ENCODE measurements at regions not wholly inside any gene's neighbourhood (a gene's known extent, or its start where the extent isn't known, plus 50 kb on each side); places are given as distances from the start of the nearest gene placed in this dataset.

GRCh38 chr1:220370041-220370700, 97.9 kb upstream of the RAB3GAP2 start:
- no peaks in the 10 kb centered on the region for H3K9me3 ChIP-seq (ENCODE audit: low read length)
- H3K36me3 ChIP-seq (replicated peaks in 1 of 2; ENCODE audit: control insufficient read depth in 1 of 2, insufficient read depth in 2 of 2, low read length in 2 of 2): no peaks in the 10 kb centered on the region
- intact Hi-C loops (cut with micrococcal nuclease; ENCODE audit: unreplicated experiment): loop anchor here (5.0 kb wide), 1 partner anchor 142 kb away; no protein-coding TSS in a partner anchor
- H3K4me2 ChIP-seq (ENCODE audit: low read depth, low read length): no peak overlapping the region
- ATAC-seq: no peak
- no peaks in the 10 kb centered on the region for H3K4me1 ChIP-seq (ENCODE audit: insufficient read depth, low read length)
- H3K4me3 ChIP-seq (replicated peaks in 1 of 3; ENCODE audit: insufficient read depth in 1 of 3, low read depth in 2 of 3, low read length in 3 of 3): no peak overlapping the region
- no peaks in the 10 kb centered on the region for H3K27me3 ChIP-seq (ENCODE audit: control insufficient read depth in 1 of 2, insufficient read depth in 2 of 2, low read length in 2 of 2)
- TF ChIP-seq GMEB1 (CRISPR knock-in tag; IDR thresholded peaks at IDR 0.05; ENCODE audit: borderline replicate concordance): no peak
- TF ChIP-seq MAFK (conservative IDR thresholded peaks at IDR 0.05 in 1 of 2, IDR thresholded peaks at IDR 0.05 in 1 of 2; ENCODE audit: low read length in 2 of 2): peak; percentile 94 to 97
- no peak for TF ChIP-seq BCL3 (CRISPR knock-in tag; IDR thresholded peaks at IDR 0.05)
- TF ChIP-seq MAFF (IDR thresholded peaks at IDR 0.05; ENCODE audit: low read depth, low read length): peak; percentile 95
- no peaks in the 10 kb centered on the region for H3K79me2 ChIP-seq (ENCODE audit: insufficient read depth, low read length)
- no peak for FAIRE-seq
- H3K27ac ChIP-seq (ENCODE audit: extremely low read length, insufficient read depth, low read length): no peak overlapping the region
- H3K9ac ChIP-seq (ENCODE audit: insufficient read depth, low read depth, low read length): no peak overlapping the region
- no peaks in the 10 kb centered on the region for H4K20me1 ChIP-seq (ENCODE audit: insufficient read depth, low read length)
- no peak for DNase-seq (ENCODE audit: low spot score)
- BruUV-seq (replicated peaks): no TSS peak
- WGBS (ENCODE audit: low lambda C conversion rate): 2% methylated on average over 5 of the region's 5 CpGs
- POLR2A ChIA-PET: no interaction called here
- CTCF ChIA-PET (ENCODE audit: low intra/inter-chr PET ratio, low total read pairs): no interaction called here
- H2AFZ ChIP-seq (ENCODE audit: low read length): no peak overlapping the region
- in situ Hi-C loops (cut with HindIII; ENCODE audit: extremely low pct_ligation_motif_present, low pct_unique_long_range_greater_than_20kb): no loop called here

GRCh38 chr1:220369511-220369910, 97.3 kb upstream of the RAB3GAP2 start:
- POLR2A ChIA-PET: no interaction called here
- Histone ChIP-seq H3K27ac (ENCODE audit: extremely low read length, insufficient read depth, low read length) (no peak overlapping the region), H4K20me1 (ENCODE audit: insufficient read depth, low read length) (no peaks in the 10 kb centered on the region), H2AFZ (ENCODE audit: low read length) (no peak overlapping the region), H3K9me3 (ENCODE audit: low read length) (no peaks in the 10 kb centered on the region), H3K27me3 (ENCODE audit: control insufficient read depth in 1 of 2, insufficient read depth in 2 of 2, low read length in 2 of 2) (no peaks in the 10 kb centered on the region), H3K4me2 (ENCODE audit: low read depth, low read length) (no peak overlapping the region), H3K9ac (ENCODE audit: insufficient read depth, low read depth, low read length) (no peak overlapping the region), H3K36me3 (replicated peaks in 1 of 2; ENCODE audit: control insufficient read depth in 1 of 2, insufficient read depth in 2 of 2, low read length in 2 of 2) (no peaks in the 10 kb centered on the region), H3K79me2 (ENCODE audit: insufficient read depth, low read length) (no peaks in the 10 kb centered on the region), H3K4me1 (ENCODE audit: insufficient read depth, low read length) (no peaks in the 10 kb centered on the region), H3K4me3 (replicated peaks in 1 of 3; ENCODE audit: insufficient read depth in 1 of 3, low read depth in 2 of 3, low read length in 3 of 3) (no peak overlapping the region)
- in situ Hi-C loops (cut with HindIII; ENCODE audit: extremely low pct_ligation_motif_present, low pct_unique_long_range_greater_than_20kb): no loop called here
- CTCF ChIA-PET (ENCODE audit: low intra/inter-chr PET ratio, low total read pairs): no interaction called here
- FAIRE-seq: no peak
- TF ChIP-seq SRSF9 (IDR thresholded peaks at IDR 0.05; ENCODE audit: borderline replicate concordance, insufficient read depth, low read depth, low read length, poor library complexity, severe bottlenecking): no peak
- TF ChIP-seq ZNF629 (CRISPR knock-in tag; conservative IDR thresholded peaks at IDR 0.05): 0 out of 2 replicates have a peak, but pooled peaks have one; percentile 24
- BruUV-seq (replicated peaks): no TSS peak
- 0% methylated on average over 3 of the region's 3 CpGs for WGBS (ENCODE audit: low lambda C conversion rate)
- intact Hi-C loops (cut with micrococcal nuclease; ENCODE audit: unreplicated experiment): no loop called here
- no peak for DNase-seq (ENCODE audit: low spot score)
- ATAC-seq: no peak
